Esophagus squamous epithelium (tissue), 4 donors: ENCODE measurements at regions not wholly inside any gene's neighbourhood (a gene's known extent, or its start where the extent isn't known, plus 50 kb on each side); places are given as distances from the start of the nearest gene placed in this dataset.

Experiments
- POLR2A ChIP-seq, 4 donors: fragments of 450-650 bp; IDR thresholded peaks; one replicate each; pipeline ENCODE4 v1.6.1; 2017; ENCODE audit warnings: antibody characterized with exemption in 4 of 4, mild to moderate bottlenecking in 4 of 4, moderate library complexity in 3 of 4
- TF ChIP-seq, protein P1 (sequence below), 6 experiments: fragments of 450-650 bp in 4 of 6; fragments of 200-600 bp in 2 of 6; sonication (generic) in 2 of 6; IDR thresholded peaks; one replicate each; pipeline ENCODE4 v1.5.1; 2016 to 2019; ENCODE audit warnings: antibody characterized with exemption in 6 of 6, mild to moderate bottlenecking in 4 of 6, moderate library complexity in 4 of 6

DNA sequence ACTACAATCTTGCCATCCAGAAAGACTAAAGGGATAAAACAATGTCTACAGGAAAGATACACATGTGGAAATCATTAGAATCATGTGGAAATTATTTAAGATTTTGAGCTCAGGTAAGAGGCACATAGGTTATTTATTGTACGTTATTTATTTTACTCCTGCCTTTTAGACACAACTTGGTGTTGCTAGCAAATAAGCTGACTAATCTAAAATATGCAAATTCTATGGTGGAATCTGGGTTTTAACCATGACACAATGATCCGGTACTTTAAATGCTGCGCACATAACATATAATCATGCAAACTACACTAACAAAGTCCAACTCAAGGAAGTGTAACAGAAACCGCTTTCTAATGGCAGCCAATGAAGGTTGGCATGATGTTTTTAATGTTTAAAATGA lies 112.5 kb downstream of the IFI44 start:
- TF ChIP-seq, protein P1, sequence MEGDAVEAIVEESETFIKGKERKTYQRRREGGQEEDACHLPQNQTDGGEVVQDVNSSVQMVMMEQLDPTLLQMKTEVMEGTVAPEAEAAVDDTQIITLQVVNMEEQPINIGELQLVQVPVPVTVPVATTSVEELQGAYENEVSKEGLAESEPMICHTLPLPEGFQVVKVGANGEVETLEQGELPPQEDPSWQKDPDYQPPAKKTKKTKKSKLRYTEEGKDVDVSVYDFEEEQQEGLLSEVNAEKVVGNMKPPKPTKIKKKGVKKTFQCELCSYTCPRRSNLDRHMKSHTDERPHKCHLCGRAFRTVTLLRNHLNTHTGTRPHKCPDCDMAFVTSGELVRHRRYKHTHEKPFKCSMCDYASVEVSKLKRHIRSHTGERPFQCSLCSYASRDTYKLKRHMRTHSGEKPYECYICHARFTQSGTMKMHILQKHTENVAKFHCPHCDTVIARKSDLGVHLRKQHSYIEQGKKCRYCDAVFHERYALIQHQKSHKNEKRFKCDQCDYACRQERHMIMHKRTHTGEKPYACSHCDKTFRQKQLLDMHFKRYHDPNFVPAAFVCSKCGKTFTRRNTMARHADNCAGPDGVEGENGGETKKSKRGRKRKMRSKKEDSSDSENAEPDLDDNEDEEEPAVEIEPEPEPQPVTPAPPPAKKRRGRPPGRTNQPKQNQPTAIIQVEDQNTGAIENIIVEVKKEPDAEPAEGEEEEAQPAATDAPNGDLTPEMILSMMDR (IDR thresholded peaks at IDR 0.05) = no peak
- no peak for TF ChIP-seq POLR2A (IDR thresholded peaks at IDR 0.05)
